Panc1 (cell line): ENCODE measurements at regions not wholly inside any gene's neighbourhood (a gene's known extent, or its start where the extent isn't known, plus 50 kb on each side); places are given as distances from the start of the nearest gene placed in this dataset.
"Not testable (repeated sequence)": the region's sequence is repeated elsewhere in the genome, so short reads cannot be mapped to it uniquely, and the experiment has no call there.

Experiments
- ATAC-seq: fragments of 200-7000 bp; cut with Tn5 transposase; 2 replicates; pipeline ENCODE4 v1.9.1; 2020; ENCODE audit warnings: mild to moderate bottlenecking, moderate library complexity
- BruUV-seq: library from RNA; stranded (reverse); fragments of 400-500 nt; replicated peaks from 2 replicates; lab custom pipeline; 2021; lab: Mats Ljungman, UMichigan
- CTCF ChIA-PET: fragments of 300-600 bp; sonication (Branson Sonifier 250); formaldehyde crosslinking; loops from one replicate; lab custom pipeline; 2022; ENCODE audit warnings: antibody characterized with exemption; lab: Charles Lee
- POLR2A ChIA-PET: fragments of 300-600 bp; sonication (Branson Sonifier 250); formaldehyde crosslinking; loops from one replicate; lab custom pipeline; 2022; ENCODE audit warnings: antibody characterized with exemption; lab: Charles Lee
- DNase-seq: peaks from one replicate; pipeline ENCODE4 v3.0.0-alpha.2; 2010; ENCODE audit warnings: low read depth, low spot score
- H3K27ac ChIP-seq: 2 replicates; pipeline ENCODE4 v1.5.1; 2011; ENCODE audit warnings: mild to moderate bottlenecking, low read length, inconsistent platforms
- H3K27me3 ChIP-seq: fragments of 200-500 bp; sonication (Bioruptor generic); 2 replicates; pipeline ENCODE4 v1.6.0; 2014; ENCODE audit warnings: low read length, inconsistent platforms; ENCODE audit not compliant: control insufficient read depth, insufficient read depth
- H3K36me3 ChIP-seq: fragments of 200-500 bp; sonication (Bioruptor generic); 2 replicates; pipeline ENCODE4 v1.5.1; 2014; ENCODE audit warnings: inconsistent platforms, mild to moderate bottlenecking, low read length, moderate library complexity; ENCODE audit not compliant: control insufficient read depth, insufficient read depth
- H3K4me1 ChIP-seq: 2 replicates; pipeline ENCODE4 v1.5.1; 2011; ENCODE audit warnings: inconsistent platforms, mild to moderate bottlenecking, low read length, moderate library complexity; ENCODE audit not compliant: control insufficient read depth, insufficient read depth
- H3K4me3 ChIP-seq, 2 experiments: 2 replicates each; pipeline ENCODE4 v1.5.1; 2011 to 2012; ENCODE audit warnings: low read depth in 2 of 2, low read length in 2 of 2, mild to moderate bottlenecking in 2 of 2, inconsistent platforms in 1 of 2, moderate library complexity in 1 of 2
- H3K9me3 ChIP-seq: fragments of 200-500 bp; sonication (Bioruptor generic); 2 replicates; pipeline ENCODE4 v1.5.1; 2014; ENCODE audit warnings: low read depth, mild to moderate bottlenecking, inconsistent platforms, low read length, moderate library complexity; ENCODE audit not compliant: control insufficient read depth, insufficient read depth
- POLR2AphosphoS5 ChIP-seq: IDR thresholded peaks from 2 replicates; pipeline ENCODE4 v1.6.1; 2012; ENCODE audit warnings: mild to moderate bottlenecking, low read depth, low read length, moderate library complexity
- REST ChIP-seq, 2 experiments: IDR thresholded peaks; 2 replicates each; pipeline ENCODE4 v1.6.1; 2011 to 2012; ENCODE audit warnings: low read depth in 2 of 2, control low read depth in 1 of 2, low read length in 1 of 2, mild to moderate bottlenecking in 1 of 2, moderate library complexity in 1 of 2; ENCODE audit not compliant: insufficient read depth in 1 of 2
- SIN3A ChIP-seq: IDR thresholded peaks from 2 replicates; pipeline ENCODE4 v1.6.1; 2012; ENCODE audit warnings: low read depth, mild to moderate bottlenecking, low read length, moderate library complexity, borderline replicate concordance; ENCODE audit not compliant: insufficient read depth
- TCF7L2 ChIP-seq: IDR thresholded peaks from 2 replicates; pipeline ENCODE4 v1.6.1; 2011; ENCODE audit warnings: mild to moderate bottlenecking, low read depth, low read length, inconsistent platforms
- in situ Hi-C: cut with HindIII; loops from 2 replicates; pipeline ENCODE4 v1.10.0; 2016; ENCODE audit warnings: low sequenced_read_pairs, low pct_unique_long_range_greater_than_20kb
- intact Hi-C: fragments of 100-400 bp; cut with micrococcal nuclease; formaldehyde crosslinking; loops from one replicate; pipeline ENCODE4 v1.10.0; 2022; ENCODE audit not compliant: unreplicated experiment
- TF ChIP-seq, protein P1 (sequence below): fragments of 450-650 bp; IDR thresholded peaks from 2 replicates; pipeline ENCODE4 v1.5.1; 2017; ENCODE audit warnings: mild to moderate bottlenecking

- BruUV-seq = no TSS peak
- TF ChIP-seq TCF7L2 = no peak
- TF ChIP-seq REST (IDR thresholded peaks at IDR 0.05; ENCODE audit: insufficient read depth in 1 of 2, low read depth in 2 of 2, low read length in 1 of 2) = no peak
- TF ChIP-seq POLR2AphosphoS5 = no peak
- TF ChIP-seq, protein P1, sequence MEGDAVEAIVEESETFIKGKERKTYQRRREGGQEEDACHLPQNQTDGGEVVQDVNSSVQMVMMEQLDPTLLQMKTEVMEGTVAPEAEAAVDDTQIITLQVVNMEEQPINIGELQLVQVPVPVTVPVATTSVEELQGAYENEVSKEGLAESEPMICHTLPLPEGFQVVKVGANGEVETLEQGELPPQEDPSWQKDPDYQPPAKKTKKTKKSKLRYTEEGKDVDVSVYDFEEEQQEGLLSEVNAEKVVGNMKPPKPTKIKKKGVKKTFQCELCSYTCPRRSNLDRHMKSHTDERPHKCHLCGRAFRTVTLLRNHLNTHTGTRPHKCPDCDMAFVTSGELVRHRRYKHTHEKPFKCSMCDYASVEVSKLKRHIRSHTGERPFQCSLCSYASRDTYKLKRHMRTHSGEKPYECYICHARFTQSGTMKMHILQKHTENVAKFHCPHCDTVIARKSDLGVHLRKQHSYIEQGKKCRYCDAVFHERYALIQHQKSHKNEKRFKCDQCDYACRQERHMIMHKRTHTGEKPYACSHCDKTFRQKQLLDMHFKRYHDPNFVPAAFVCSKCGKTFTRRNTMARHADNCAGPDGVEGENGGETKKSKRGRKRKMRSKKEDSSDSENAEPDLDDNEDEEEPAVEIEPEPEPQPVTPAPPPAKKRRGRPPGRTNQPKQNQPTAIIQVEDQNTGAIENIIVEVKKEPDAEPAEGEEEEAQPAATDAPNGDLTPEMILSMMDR = no peak
- no peak for TF ChIP-seq SIN3A
- Histone ChIP-seq H3K4me1 (no peaks in the 10 kb centered on the region), H3K36me3 (no peaks in the 10 kb centered on the region), H3K9me3 (no peaks in the 10 kb centered on the region), H3K4me3 (no peak overlapping the region), H3K27me3 (no peaks in the 10 kb centered on the region), H3K27ac (no peak overlapping the region)
- DNase-seq = no peak
- CTCF ChIA-PET = no interaction called here
- ATAC-seq = no peak
- POLR2A ChIA-PET = no interaction called here
- in situ Hi-C loops = no loop called here
- intact Hi-C loops = no loop called here
These were observed 100.0 kb upstream of the MINDY3 start for GRCh38 chr10:15960277-15960676.

DNA sequence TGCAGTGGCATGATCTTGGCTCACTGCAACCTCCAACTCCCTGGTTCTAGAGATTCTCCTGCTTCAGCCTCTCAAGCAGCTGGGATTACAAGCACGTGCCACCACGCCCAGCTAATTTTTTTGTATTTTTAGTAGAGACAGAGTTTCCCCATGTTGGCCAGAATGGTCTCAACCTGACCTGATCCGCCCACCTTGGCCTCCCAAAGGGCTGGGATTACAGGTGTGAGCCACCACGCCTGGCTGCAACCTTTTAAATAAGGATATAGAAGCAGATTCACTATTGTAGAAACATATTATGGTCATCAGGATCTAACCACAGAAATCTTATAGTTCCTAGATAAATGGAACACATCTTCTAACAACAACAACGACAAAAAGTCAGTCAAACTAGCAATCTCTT, 112.4 kb upstream of the MINDY3 start:
- H3K36me3 ChIP-seq, H3K9me3 ChIP-seq, intact Hi-C loops, H3K27ac ChIP-seq, DNase-seq, H3K4me1 ChIP-seq, ATAC-seq, H3K4me3 ChIP-seq, H3K27me3 ChIP-seq, POLR2A ChIA-PET, in situ Hi-C loops, CTCF ChIA-PET, BruUV-seq: not testable (repeated sequence)

DNA sequence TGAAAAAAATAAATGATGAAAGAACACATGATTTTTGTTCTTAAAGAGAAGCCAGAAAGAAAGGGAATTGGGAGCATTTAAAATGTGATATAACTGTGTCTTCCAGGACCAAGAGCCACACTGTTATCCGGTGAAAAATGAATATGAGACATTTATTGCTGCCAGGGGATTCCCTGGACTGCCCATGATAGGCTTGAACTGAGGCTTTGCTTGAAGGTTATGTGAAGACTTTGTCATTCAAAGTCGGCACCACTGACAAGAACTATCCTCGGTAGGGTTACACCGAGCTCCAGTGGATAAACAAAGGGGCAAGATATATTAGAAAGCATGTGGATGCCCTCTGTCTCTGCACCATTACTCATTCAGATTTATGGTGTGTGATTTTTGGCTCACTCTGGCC, 125.4 kb upstream of the MINDY3 start:
- no peak for TF ChIP-seq REST (IDR thresholded peaks at IDR 0.05; ENCODE audit: insufficient read depth in 1 of 2, low read depth in 2 of 2, low read length in 1 of 2)
- no peak for TF ChIP-seq TCF7L2
- no peak for TF ChIP-seq POLR2AphosphoS5
- TF ChIP-seq SIN3A = no peak
- TF ChIP-seq, protein P1 = no peak
- no peaks in the 10 kb centered on the region for H3K4me1 ChIP-seq
- H3K27me3 ChIP-seq = no peaks in the 10 kb centered on the region
- ATAC-seq (no peak), DNase-seq (no peak)
- intact Hi-C loops (no loop called here), in situ Hi-C loops (no loop called here)
- no peaks in the 10 kb centered on the region for H3K9me3 ChIP-seq
- no peaks in the 10 kb centered on the region for H3K36me3 ChIP-seq
- ChIA-PET CTCF (no interaction called here), POLR2A (no interaction called here)
- H3K27ac ChIP-seq = no peak overlapping the region
- H3K4me3 ChIP-seq = no peak overlapping the region
- no TSS peak for BruUV-seq
